GM18505 (cell line): ENCODE measurements at regions not wholly inside any gene's neighbourhood (a gene's known extent, or its start where the extent isn't known, plus 50 kb on each side); places are given as distances from the start of the nearest gene placed in this dataset.
"Not testable (repeated sequence)": the region's sequence is repeated elsewhere in the genome, so short reads cannot be mapped to it uniquely, and the experiment has no call there.

Experiments
- ATAC-seq: cut with Tn5 transposase; IDR thresholded peaks from one replicate; pipeline ENCODE4 v1.9.1; 2021; ENCODE audit not compliant: unreplicated experiment
- POLR2A ChIP-seq: IDR thresholded peaks from 4 replicates; pipeline ENCODE4 v1.6.1; 2011; ENCODE audit warnings: borderline replicate concordance; ENCODE audit not compliant: insufficient read depth, insufficient read length; ENCODE audit errors: extremely low read depth

DNA sequence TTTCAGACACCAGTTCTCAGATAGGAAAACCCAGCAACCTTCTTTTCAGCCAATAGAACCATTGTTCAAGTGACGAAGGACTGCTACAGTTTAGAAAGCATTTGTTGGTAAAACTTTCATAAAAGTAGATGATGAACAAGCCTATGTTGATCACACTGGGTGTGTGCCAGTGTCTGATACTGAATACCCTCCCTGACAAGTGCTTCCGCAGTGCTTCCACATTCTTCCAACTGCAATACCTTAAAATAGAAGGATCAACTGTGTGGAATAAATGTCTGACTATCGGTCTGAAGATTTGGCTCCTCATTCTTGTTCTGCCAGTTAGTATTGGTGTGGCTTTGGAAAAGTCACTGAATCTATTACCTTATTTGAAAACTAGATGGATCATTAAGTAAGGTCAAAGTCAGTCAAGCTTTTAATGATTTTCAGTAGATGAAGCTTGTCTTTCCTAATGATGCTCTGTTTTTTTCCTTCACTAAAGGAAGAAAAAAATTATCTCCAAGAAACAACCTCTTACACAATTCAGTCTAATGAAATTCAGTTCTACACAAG, 479.4 kb upstream of the CBLB start:
- ATAC-seq, result no peak
- no peak for TF ChIP-seq POLR2A

DNA sequence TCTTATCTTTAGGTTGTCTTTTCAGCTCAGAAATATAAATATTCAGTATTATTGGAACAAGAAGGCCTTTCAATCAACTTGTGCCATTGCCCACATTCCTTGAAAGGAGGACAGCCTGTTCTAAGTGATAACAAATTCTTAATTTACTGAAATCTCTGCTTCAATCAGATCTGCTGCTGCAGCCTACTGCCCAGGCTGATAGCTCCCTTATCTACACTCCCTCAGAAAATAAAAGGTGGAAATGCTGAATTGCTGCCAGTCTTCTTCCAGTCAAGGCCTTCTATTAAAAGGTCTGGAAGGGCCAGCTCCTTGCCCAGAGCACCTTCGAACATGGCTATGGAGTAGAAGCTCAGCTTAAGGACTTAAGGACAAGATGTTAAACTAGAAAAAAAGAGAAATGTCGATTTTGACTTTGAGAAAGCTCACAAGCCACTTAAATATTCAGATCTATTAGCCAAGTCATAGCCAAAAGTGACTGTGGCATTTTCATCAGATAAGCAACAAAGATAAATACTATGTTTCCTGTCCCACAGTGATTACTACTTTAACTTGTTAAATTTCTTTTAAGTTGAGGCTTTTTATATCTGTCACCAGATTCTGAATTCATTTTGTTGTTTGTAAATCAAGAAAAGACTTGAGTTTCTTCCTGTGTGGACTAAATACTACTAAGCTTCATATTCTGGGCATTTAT, 480.5 kb upstream of the CBLB start:
- TF ChIP-seq POLR2A, result no peak
- ATAC-seq, result no peak

- no peak for ATAC-seq
- TF ChIP-seq POLR2A, result no peak
These were observed 487.1 kb upstream of the CBLB start for GRCh38 chr3:106355873-106356272.

GRCh38 chr3:106359692-106360091, 490.9 kb upstream of the CBLB start:
- no peak for ATAC-seq
- TF ChIP-seq POLR2A, result no peak

GRCh38 chr3:106360901-106361300, 492.1 kb upstream of the CBLB start:
- not testable (repeated sequence) for ATAC-seq

DNA sequence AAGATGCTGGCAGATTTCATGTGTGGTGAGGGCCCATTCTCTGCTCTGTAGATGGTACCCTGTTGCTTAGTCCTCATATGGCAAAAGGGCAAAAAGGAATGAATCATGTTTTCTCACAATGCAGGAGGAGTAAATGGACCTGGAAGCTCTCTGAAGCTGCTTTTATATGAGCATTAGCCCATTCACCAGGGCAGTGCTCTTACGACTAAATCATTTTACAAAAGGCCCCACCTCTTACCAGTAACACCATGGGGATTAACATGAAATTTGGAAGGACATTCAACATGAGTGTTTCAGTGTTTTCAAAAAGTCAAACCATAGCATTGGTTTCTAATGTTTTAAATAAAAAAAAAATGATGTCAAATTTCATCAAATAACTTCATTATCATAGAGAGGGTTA, 495.7 kb upstream of the CBLB start:
- no peak for ATAC-seq
- no peak for TF ChIP-seq POLR2A

GRCh38 chr3:106365061-106365691, 496.4 kb upstream of the CBLB start:
- ATAC-seq, result no peak
- TF ChIP-seq POLR2A, result no peak

GRCh38 chr3:106366352-106366751, 497.5 kb upstream of the CBLB start:
- ATAC-seq, result no peak
- no peak for TF ChIP-seq POLR2A

- ATAC-seq, result no peak
- no peak for TF ChIP-seq POLR2A
These were observed 498.7 kb upstream of the CBLB start for GRCh38 chr3:106367496-106367895.

DNA sequence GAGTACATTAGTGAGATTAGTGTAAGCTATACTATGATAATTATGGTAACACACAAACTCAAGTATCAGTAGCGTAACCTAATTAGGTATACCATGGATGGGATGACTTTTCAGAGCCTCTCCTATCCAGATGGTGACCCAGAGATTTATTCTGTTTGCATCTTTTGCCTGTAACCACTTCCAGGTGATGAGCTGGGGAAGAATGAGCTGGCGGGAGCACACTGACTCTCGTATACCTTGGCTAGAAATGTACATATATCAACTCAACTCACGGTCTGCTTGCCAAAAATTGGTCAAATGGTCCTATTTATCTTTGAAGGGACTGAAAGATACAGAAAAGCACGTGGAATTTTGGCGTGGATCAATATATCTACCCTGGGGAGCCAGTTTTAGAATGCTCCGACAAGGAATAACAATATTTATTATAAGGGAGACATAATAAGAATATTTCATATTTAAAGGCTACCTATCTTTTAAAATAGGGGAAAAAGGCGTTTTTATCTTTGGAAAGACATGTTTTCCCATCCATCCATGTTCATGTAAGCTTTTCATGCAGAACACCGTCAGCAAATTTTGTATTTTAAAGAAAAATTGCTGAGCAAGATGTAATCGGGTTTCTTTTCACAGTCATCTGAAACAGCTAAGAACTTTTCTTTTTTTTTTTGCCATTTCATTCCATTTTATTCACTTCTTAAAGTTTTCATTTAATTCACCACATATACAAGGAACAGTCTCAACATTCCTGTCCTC, 502.6 kb upstream of the CBLB start:
- no peak for TF ChIP-seq POLR2A
- no peak for ATAC-seq

- no peak for ATAC-seq
- no peak for TF ChIP-seq POLR2A
These were observed 503.4 kb upstream of the CBLB start for GRCh38 chr3:106371971-106372805.

DNA sequence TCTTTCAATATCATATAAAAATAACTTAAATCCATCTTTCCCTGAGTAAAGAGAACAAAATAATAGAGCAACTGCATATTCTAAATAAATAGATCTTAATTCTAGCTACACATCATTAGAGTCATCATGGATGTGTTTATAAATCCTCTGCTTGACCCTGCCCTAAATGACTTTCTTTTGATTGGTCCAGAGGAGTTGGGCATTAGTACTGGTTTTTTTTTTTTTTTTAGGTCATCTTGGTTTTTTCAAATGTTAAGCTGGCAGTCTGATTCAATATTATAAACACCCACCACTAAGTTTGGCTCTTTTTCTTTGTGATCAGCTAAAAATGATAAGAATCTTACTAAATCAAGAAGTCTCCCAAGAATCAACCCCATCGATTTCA, 504.0 kb upstream of the CBLB start:
- no peak for TF ChIP-seq POLR2A

GRCh38 chr3:106376016-106376570, 507.3 kb upstream of the CBLB start:
- no peak for ATAC-seq
- TF ChIP-seq POLR2A, result no peak

More for the DNA sequence above, 504.0 kb upstream of the CBLB start:
- no peak for ATAC-seq

DNA sequence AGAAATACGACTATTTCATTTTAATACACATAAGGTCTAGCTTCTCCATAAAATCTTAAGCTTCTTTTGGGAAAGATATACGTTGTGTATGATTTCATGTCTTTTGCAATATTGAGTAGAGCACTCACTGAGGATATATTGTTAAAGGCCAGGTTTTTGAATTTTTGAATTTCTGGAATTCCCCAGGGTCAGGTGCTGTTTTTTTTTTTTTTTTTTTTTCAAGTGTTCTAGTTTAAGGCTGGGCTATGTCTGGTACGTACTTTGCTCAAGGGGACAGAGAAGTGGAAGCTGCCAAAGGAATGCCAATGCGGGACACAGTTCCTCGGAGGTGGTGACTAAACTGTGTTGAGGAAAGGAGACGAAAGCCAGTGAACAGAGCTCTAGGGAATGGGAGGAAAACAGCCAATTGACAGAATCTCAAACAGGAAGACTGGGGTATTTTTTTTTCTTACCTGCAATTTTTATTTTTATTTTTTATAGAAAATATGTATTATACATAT, 510.5 kb upstream of the CBLB start:
- ATAC-seq, result no peak
- TF ChIP-seq POLR2A, result no peak
